Thoracic aorta (tissue), 2 donors: ENCODE measurements at regions not wholly inside any gene's neighbourhood (a gene's known extent, or its start where the extent isn't known, plus 50 kb on each side); places are given as distances from the start of the nearest gene placed in this dataset.

Source experiments
- ATAC-seq: fragments of 150-250 bp; one replicate; pipeline ENCODE4 v1.8.0; 2017; ENCODE audit warnings: low read depth; ENCODE audit not compliant: insufficient number of reproducible peaks, low FRiP score
- DNase-seq: peaks from one replicate; pipeline ENCODE4 v3.0.0-alpha.2; 2020; ENCODE audit warnings: low spot score
- H3K27ac ChIP-seq, 2 donors: fragments of 200-600 bp; sonication (generic); 1 replicate in 1 of 2; 2 replicates in 1 of 2; pipeline ENCODE4 v1.5.1; 2016; ENCODE audit warnings: mild to moderate bottlenecking in 2 of 2, moderate library complexity in 2 of 2
- H3K27me3 ChIP-seq: fragments of 200-600 bp; sonication (generic); replicated peaks from 2 replicates; pipeline ENCODE4 v1.6.0; 2016; ENCODE audit warnings: mild to moderate bottlenecking; ENCODE audit not compliant: insufficient read depth
- H3K36me3 ChIP-seq: fragments of 200-600 bp; sonication (generic); one replicate; pipeline ENCODE4 v1.5.1; 2016
- H3K4me1 ChIP-seq, 2 donors: fragments of 200-600 bp; sonication (generic); 1 replicate in 1 of 2; 2 replicates in 1 of 2; pipeline versions ENCODE4 v1.5.1 to v1.6.0; 2016; ENCODE audit warnings: low read depth in 2 of 2, mild to moderate bottlenecking in 1 of 2; ENCODE audit not compliant: control insufficient read depth in 1 of 2
- H3K4me3 ChIP-seq: fragments of 200-600 bp; sonication (generic); 2 replicates; pipeline ENCODE4 v1.5.1; 2016; ENCODE audit warnings: mild to moderate bottlenecking
- H3K9me3 ChIP-seq: fragments of 200-600 bp; sonication (generic); 2 replicates; pipeline ENCODE4 v1.5.1; 2016
- CTCF ChIP-seq: fragments of 200-600 bp; sonication (generic); IDR thresholded peaks from one replicate; pipeline ENCODE4 v1.5.1; 2019; ENCODE audit warnings: antibody characterized with exemption

- TF ChIP-seq CTCF, result no peak
- no peaks in the 10 kb centered on the region for H3K36me3 ChIP-seq
- no peak overlapping the region for H3K27ac ChIP-seq
- no peak for DNase-seq
- no peak overlapping the region for H3K4me3 ChIP-seq
- H3K9me3 ChIP-seq, result no peaks in the 10 kb centered on the region
- no peak for ATAC-seq
- no peaks in the 10 kb centered on the region for H3K27me3 ChIP-seq
- H3K4me1 ChIP-seq, result no peaks in the 10 kb centered on the region
Observed at GRCh38 chr14:87869619-87870583, 123.1 kb downstream of the GALC start.

GRCh38 chr14:87868920-87869319, 124.1 kb downstream of the GALC start:
- no peak for TF ChIP-seq CTCF
- Histone ChIP-seq H3K4me3 (no peak overlapping the region), H3K27me3 (no peaks in the 10 kb centered on the region), H3K27ac (no peak overlapping the region), H3K36me3 (no peaks in the 10 kb centered on the region), H3K4me1 (no peaks in the 10 kb centered on the region), H3K9me3 (no peaks in the 10 kb centered on the region)
- ATAC-seq (no peak), DNase-seq (no peak)

- ATAC-seq, result no peak
- Histone ChIP-seq H3K27me3 (no peaks in the 10 kb centered on the region), H3K4me3 (no peak overlapping the region), H3K27ac (no peak overlapping the region), H3K36me3 (no peaks in the 10 kb centered on the region), H3K9me3 (no peaks in the 10 kb centered on the region), H3K4me1 (no peaks in the 10 kb centered on the region)
- TF ChIP-seq CTCF, result no peak
- no peak for DNase-seq
Observed at GRCh38 chr14:87866116-87866515, 126.9 kb downstream of the GALC start.

GRCh38 chr14:87864356-87865270, 128.4 kb downstream of the GALC start:
- H3K4me3 ChIP-seq, result no peak overlapping the region
- no peak overlapping the region for H3K27ac ChIP-seq
- DNase-seq (no peak), ATAC-seq (no peak)
- no peak for TF ChIP-seq CTCF
- H3K9me3 ChIP-seq, result no peaks in the 10 kb centered on the region
- H3K36me3 ChIP-seq, result no peaks in the 10 kb centered on the region
- no peaks in the 10 kb centered on the region for H3K27me3 ChIP-seq
- H3K4me1 ChIP-seq, result no peaks in the 10 kb centered on the region

- ATAC-seq (no peak), DNase-seq (no peak)
- Histone ChIP-seq H3K4me3 (no peak overlapping the region), H3K4me1 (no peaks in the 10 kb centered on the region), H3K36me3 (no peaks in the 10 kb centered on the region), H3K27me3 (no peaks in the 10 kb centered on the region), H3K9me3 (no peaks in the 10 kb centered on the region), H3K27ac (no peak overlapping the region)
- no peak for TF ChIP-seq CTCF
Observed at GRCh38 chr14:87863047-87863446, 129.9 kb downstream of the GALC start.
